ENCODE measurements at regions not wholly inside any gene's neighbourhood (a gene's known extent, or its start where the extent isn't known, plus 50 kb on each side); places are given as distances from the start of the nearest gene placed in this dataset.
"Not testable (repeated sequence)": the region's sequence is repeated elsewhere in the genome, so short reads cannot be mapped to it uniquely, and the experiment has no call there.

GRCh38 chr20:55517584-55517983 is 487.7 kb downstream of the CBLN4 start:
- TF ChIP-seq POLR2A, CTCF (IDR thresholded peaks at IDR 0.05): not testable (repeated sequence)
